ENCODE measurements at regions not wholly inside any gene's neighbourhood (a gene's known extent, or its start where the extent isn't known, plus 50 kb on each side); places are given as distances from the start of the nearest gene placed in this dataset.
A peak's percentile ranks its signal among the peaks of the same experiment; 100 is the strongest.

- no peak overlapping the region for H3K4me3 Mint-ChIP-seq (ENCODE audit: unreplicated experiment)
- H3K4me1 Mint-ChIP-seq (ENCODE audit: low read depth, unreplicated experiment), result no peaks in the 10 kb centered on the region
- DNase-seq, result no peak
- TF ChIP-seq CTCF (IDR thresholded peaks at IDR 0.05; ENCODE audit: partially characterized antibody, unreplicated experiment), result no peak
- H3K9me3 Mint-ChIP-seq (ENCODE audit: unreplicated experiment), result no peaks in the 10 kb centered on the region
- H3K36me3 Mint-ChIP-seq (ENCODE audit: unreplicated experiment), result peaks cover 6% of the 10 kb centered on the region
- H3K27me3 Mint-ChIP-seq (ENCODE audit: unreplicated experiment), result peaks cover 6% of the 10 kb centered on the region
- H3K27ac Mint-ChIP-seq (ENCODE audit: unreplicated experiment), result no peak overlapping the region
Observed at GRCh38 chr10:91156196-91156595, 64.3 kb upstream of the PCGF5 start.

GRCh38 chr10:91159254-91159783, 61.1 kb upstream of the PCGF5 start:
- Mint-ChIP-seq H3K4me3 (ENCODE audit: unreplicated experiment) (no peak overlapping the region), H3K27ac (ENCODE audit: unreplicated experiment) (no peak overlapping the region), H3K27me3 (ENCODE audit: unreplicated experiment) (peaks cover 17% of the 10 kb centered on the region), H3K36me3 (ENCODE audit: unreplicated experiment) (peaks cover 6% of the 10 kb centered on the region), H3K4me1 (ENCODE audit: low read depth, unreplicated experiment) (no peaks in the 10 kb centered on the region), H3K9me3 (ENCODE audit: unreplicated experiment) (no peaks in the 10 kb centered on the region)
- TF ChIP-seq CTCF (IDR thresholded peaks at IDR 0.05; ENCODE audit: partially characterized antibody, unreplicated experiment), result no peak
- no peak for DNase-seq

- H3K4me3 Mint-ChIP-seq (ENCODE audit: unreplicated experiment), result peak overlapping the region; percentile 66
- peaks cover 6% of the 10 kb centered on the region for H3K36me3 Mint-ChIP-seq (ENCODE audit: unreplicated experiment)
- no peaks in the 10 kb centered on the region for H3K9me3 Mint-ChIP-seq (ENCODE audit: unreplicated experiment)
- H3K27ac Mint-ChIP-seq (ENCODE audit: unreplicated experiment), result no peak overlapping the region
- DNase-seq, result no peak
- H3K4me1 Mint-ChIP-seq (ENCODE audit: low read depth, unreplicated experiment), result no peaks in the 10 kb centered on the region
- TF ChIP-seq CTCF (IDR thresholded peaks at IDR 0.05; ENCODE audit: partially characterized antibody, unreplicated experiment), result no peak
- peaks cover 20% of the 10 kb centered on the region for H3K27me3 Mint-ChIP-seq (ENCODE audit: unreplicated experiment)
Observed at GRCh38 chr10:91162050-91162494, 58.4 kb upstream of the PCGF5 start.

- H3K9me3 Mint-ChIP-seq (ENCODE audit: unreplicated experiment), result no peaks in the 10 kb centered on the region
- H3K36me3 Mint-ChIP-seq (ENCODE audit: unreplicated experiment), result peaks cover 6% of the 10 kb centered on the region
- peaks cover 20% of the 10 kb centered on the region for H3K27me3 Mint-ChIP-seq (ENCODE audit: unreplicated experiment)
- DNase-seq, result peak; percentile 42
- no peaks in the 10 kb centered on the region for H3K4me1 Mint-ChIP-seq (ENCODE audit: low read depth, unreplicated experiment)
- H3K4me3 Mint-ChIP-seq (ENCODE audit: unreplicated experiment), result peak overlapping the region; percentile 66
- no peak overlapping the region for H3K27ac Mint-ChIP-seq (ENCODE audit: unreplicated experiment)
- TF ChIP-seq CTCF (IDR thresholded peaks at IDR 0.05; ENCODE audit: partially characterized antibody, unreplicated experiment), result no peak
Observed at GRCh38 chr10:91162495-91163268, 57.8 kb upstream of the PCGF5 start.

GRCh38 chr10:91163269-91163868, 57.1 kb upstream of the PCGF5 start:
- Mint-ChIP-seq H3K27me3 (ENCODE audit: unreplicated experiment) (peaks cover 22% of the 10 kb centered on the region), H3K27ac (ENCODE audit: unreplicated experiment) (no peak overlapping the region), H3K9me3 (ENCODE audit: unreplicated experiment) (no peaks in the 10 kb centered on the region), H3K36me3 (ENCODE audit: unreplicated experiment) (peaks cover 11% of the 10 kb centered on the region), H3K4me1 (ENCODE audit: low read depth, unreplicated experiment) (no peaks in the 10 kb centered on the region), H3K4me3 (ENCODE audit: unreplicated experiment) (peak overlapping the region; percentile 76)
- peak; percentile 55 for DNase-seq
- TF ChIP-seq CTCF (IDR thresholded peaks at IDR 0.05; ENCODE audit: partially characterized antibody, unreplicated experiment), result no peak

Measured in glutamatergic neuron (in vitro differentiated cells).